HG03280 (cell line): ENCODE measurements at regions not wholly inside any gene's neighbourhood (a gene's known extent, or its start where the extent isn't known, plus 50 kb on each side); places are given as distances from the start of the nearest gene placed in this dataset.
"Not testable (repeated sequence)": the region's sequence is repeated elsewhere in the genome, so short reads cannot be mapped to it uniquely, and the experiment has no call there.

Experiments used
- ATAC-seq: cut with Tn5 transposase; IDR thresholded peaks from one replicate; pipeline ENCODE4 v1.9.1; 2021; ENCODE audit warnings: mild to moderate bottlenecking, moderate library complexity; ENCODE audit not compliant: unreplicated experiment

DNA sequence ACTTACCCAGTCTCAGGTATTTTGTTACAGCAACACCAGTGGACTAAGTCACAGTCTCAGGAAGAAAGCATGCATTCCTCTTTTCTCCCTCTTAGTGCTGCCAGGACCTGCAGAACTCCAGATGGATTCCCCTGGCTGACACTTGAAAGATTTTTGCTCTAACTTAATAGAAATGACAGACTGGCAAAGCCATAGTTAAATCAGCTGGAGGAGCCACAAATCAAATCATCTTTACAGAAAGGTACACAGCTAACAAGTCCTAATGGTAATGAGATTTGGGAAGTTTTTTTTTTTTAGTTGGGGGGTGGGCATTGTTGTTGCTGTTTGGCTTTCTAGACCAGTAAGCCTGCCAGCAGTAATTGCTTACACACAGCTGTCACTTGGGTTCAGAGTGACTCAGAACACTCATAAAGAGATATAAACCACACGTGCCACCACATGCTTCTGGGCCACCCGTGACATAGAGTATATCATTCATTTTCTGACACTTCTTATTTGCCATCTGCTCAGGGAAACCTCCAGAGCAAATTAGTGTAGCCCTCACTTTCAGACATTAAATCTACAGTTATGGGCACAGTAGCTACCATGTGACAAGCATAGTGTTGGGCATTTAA, 72.4 kb downstream of the FH start:
- no peak for ATAC-seq

DNA sequence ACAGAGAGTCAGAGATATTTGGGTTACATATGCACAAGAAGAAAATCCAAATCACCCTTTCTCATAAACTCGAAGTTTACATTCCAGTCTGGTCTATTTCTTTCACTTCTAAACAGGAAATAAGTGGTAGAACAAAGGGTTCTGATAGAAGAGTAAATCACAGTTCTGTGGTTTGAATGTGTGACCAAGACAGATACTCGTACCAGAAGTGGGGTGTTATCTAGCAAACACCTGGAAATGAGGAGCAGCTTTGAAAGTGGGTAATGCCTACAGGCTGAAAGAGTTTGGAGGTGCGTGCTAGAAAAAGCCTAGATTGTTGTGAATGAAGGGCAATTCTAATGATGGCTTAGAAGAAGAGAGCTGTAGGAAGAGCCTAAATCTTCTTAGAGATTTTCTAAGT, 74.7 kb downstream of the FH start:
- no peak for ATAC-seq

GRCh38 chr1:241443561-241443960, 76.0 kb downstream of the FH start:
- no peak for ATAC-seq

DNA sequence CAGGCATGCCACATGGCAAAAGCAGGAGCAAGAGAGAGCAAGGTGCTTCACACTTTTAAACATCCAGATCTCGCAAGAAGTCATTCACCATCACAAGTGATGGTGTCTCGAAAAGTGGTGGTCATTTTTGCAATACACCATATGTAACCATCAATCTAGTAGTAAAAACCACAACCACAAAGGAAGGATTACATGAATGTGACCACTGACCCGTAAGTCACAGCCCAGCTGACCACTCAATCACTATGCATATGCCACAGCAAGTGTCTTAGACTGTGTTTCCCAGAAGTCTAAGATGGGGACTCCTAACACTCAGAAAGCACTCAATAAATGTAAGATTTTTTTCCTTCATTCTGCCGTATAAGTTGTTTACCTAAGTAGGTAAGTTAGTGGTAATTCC, 76.9 kb downstream of the FH start:
- ATAC-seq: no peak

GRCh38 chr1:241440904-241441303, 78.7 kb downstream of the FH start:
- ATAC-seq: no peak

DNA sequence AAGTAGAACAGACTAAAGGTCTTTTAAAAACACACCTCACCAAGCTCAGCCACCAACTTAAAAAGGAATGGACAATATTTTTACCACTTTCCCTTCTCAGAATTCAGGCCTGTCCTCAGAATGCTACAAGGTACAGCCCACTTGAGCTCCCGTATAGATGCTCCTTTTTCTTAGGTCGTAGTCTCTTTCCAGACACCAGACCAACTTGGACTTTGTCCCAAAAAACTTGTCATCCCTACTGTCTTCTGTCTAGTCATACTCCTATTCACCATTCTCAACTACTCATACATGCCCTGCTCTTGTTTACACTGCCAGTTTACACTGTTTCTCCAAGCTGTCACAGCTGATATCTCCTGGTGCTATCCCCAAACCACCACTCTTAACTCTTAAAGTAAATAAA, 80.9 kb downstream of the FH start:
- not testable (repeated sequence) for ATAC-seq

- ATAC-seq: no peak
Measured at GRCh38 chr1:241432241-241432640, 75.2 kb upstream of the RGS7 start.

GRCh38 chr1:241425091-241425490, 68.1 kb upstream of the RGS7 start:
- not testable (repeated sequence) for ATAC-seq

DNA sequence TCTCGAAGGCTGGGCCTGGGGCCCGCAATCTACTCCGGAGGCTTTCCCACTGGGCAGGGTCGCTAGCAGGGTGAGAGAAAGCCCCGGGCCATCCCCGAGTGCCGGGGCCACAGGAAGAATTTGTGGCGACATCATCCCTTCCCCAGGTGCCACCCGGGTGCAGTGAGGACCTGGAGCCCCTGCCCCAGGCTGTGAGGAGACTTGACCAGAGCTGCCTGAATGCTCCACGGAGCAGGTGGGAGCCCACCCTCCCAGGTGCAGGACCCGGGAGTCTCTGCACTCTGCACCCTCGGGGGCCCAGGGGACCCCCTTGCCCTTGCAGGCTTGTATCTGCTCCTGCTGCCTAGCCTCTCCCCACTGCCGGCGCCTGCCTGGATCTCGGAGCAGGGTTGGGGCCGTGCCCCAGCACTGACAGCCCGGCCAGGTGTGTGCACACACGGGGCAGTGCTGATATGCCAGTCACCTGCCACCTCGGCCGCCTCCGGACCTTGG, 67.5 kb upstream of the RGS7 start:
- ATAC-seq: no peak

GRCh38 chr1:241423541-241424479, 66.8 kb upstream of the RGS7 start:
- ATAC-seq: peak; percentile 85

DNA sequence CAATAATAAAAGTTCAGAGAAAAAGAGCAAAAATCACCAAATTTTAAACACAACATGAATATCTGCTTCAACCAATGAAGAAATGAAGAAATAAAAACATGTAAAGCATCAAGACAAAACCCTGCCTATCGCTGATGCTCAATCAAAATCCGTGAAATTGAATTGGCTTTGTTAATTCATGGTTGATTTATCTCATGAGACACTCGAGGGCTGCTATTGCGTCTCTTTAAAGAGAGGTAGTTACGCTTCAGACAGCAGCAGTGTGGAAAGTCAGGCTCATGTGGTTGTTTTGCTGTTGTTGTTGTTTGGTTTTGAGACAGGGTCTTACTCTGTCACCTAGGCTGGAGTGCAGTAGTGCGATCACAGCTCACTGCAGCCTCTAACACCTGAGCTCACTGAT, 65.5 kb upstream of the RGS7 start:
- no peak for ATAC-seq

DNA sequence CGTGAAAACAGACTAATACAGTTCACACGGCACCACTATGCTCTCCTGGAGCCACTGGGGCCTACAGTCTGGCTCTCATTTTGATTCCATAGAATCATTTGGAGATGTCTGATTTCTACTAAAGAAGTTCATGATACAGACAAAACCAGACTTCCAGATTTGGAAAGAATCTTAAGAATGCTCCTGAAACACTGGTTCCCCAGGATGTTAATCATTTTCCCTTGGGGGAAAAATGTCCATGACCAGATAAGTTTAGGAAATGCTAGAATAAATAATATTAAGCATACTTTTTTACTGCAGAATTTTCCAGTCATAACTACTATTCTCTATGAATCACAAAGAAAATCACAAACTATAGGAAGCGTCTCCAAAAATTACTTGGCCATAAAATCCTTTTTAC, 63.0 kb upstream of the RGS7 start:
- ATAC-seq: no peak

GRCh38 chr1:241417258-241417657, 60.3 kb upstream of the RGS7 start:
- no peak for ATAC-seq

DNA sequence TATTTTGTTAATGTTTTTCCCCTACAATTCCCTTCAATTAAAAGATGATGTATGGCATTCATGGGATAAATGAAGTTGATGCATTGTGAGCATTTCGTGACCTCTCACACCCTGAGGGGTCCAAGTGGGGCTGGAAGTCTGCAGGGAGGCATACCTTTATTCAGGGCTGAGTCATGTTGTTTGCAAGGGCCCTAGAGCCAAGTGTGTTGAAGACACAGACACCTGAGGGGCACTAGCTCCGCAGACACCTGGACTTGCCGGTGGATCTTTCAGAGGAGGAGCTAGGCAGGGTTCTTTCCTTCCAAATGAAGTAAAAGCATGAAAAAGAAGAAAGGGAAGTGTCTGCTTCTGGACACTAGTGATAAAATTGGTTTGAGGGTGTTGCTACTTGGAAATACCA, 57.0 kb upstream of the RGS7 start:
- no peak for ATAC-seq

- no peak for ATAC-seq
Measured at GRCh38 chr1:241413386-241413785, 56.4 kb upstream of the RGS7 start.

GRCh38 chr1:241412646-241413045, 55.6 kb upstream of the RGS7 start:
- ATAC-seq: no peak

DNA sequence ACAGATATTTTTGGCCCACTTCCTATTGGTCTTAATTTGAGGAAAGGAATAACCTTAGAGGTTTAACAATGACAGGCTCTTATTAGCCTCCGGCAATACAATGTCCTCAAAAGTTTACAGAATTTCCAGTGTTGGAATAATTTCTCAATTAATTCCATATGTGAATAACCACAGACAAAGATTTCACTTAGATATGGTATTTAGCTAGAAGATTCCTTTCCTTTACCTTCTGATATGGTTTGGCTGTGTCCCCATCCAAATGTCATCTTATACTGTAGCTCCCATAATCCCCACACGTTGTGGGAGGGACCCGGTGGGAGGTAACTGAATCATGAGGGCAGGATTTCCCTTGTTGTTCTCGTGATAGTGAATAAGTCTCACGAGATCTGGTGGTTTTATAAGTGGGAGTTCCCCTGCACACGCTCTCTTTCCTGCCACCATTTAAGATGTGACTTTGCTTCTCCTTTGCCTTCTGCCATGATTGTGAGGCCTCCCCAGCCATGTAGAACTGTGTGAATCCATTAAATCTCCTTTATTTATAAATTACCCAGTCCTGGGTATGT, 54.9 kb upstream of the RGS7 start:
- ATAC-seq: no peak

GRCh38 chr1:241411056-241411775, 54.2 kb upstream of the RGS7 start:
- ATAC-seq: no peak

GRCh38 chr1:241408170-241408569, 51.2 kb upstream of the RGS7 start:
- no peak for ATAC-seq
